Hepatocyte (in vitro differentiated cells): ENCODE measurements at regions not wholly inside any gene's neighbourhood (a gene's known extent, or its start where the extent isn't known, plus 50 kb on each side); places are given as distances from the start of the nearest gene placed in this dataset.

ENCODE experiments used
- CTCF ChIP-seq: fragments of 200-600 bp; sonication (generic); IDR thresholded peaks from 2 replicates; pipeline ENCODE4 v1.5.1; 2016; ENCODE audit warnings: antibody characterized with exemption, mild to moderate bottlenecking; ENCODE audit not compliant: poor library complexity
- EZH2 ChIP-seq: fragments of 200-600 bp; sonication (generic); IDR thresholded peaks from 2 replicates; pipeline ENCODE4 v1.6.1; 2016; ENCODE audit warnings: antibody characterized with exemption, mild to moderate bottlenecking, borderline replicate concordance
- EZH2phosphoT487 ChIP-seq: fragments of 200-600 bp; sonication (generic); IDR thresholded peaks from one replicate; pipeline ENCODE4 v1.6.1; 2018; ENCODE audit warnings: antibody characterized with exemption, mild to moderate bottlenecking, low read depth, moderate library complexity; ENCODE audit not compliant: unreplicated experiment, severe bottlenecking

GRCh38 chr3:118245312-118245711 lies 789.3 kb downstream of the IGSF11 start:
- TF ChIP-seq CTCF (no peak), EZH2phosphoT487 (no peak), EZH2 (no peak)
